Suppressor macrophage treated with lipopolysaccharide for 4 hours (primary cell): ENCODE measurements at regions not wholly inside any gene's neighbourhood (a gene's known extent, or its start where the extent isn't known, plus 50 kb on each side); places are given as distances from the start of the nearest gene placed in this dataset.

Source experiments
- DNase-seq: peaks from one replicate; pipeline ENCODE4 v3.0.0-alpha.2; 2020

DNA sequence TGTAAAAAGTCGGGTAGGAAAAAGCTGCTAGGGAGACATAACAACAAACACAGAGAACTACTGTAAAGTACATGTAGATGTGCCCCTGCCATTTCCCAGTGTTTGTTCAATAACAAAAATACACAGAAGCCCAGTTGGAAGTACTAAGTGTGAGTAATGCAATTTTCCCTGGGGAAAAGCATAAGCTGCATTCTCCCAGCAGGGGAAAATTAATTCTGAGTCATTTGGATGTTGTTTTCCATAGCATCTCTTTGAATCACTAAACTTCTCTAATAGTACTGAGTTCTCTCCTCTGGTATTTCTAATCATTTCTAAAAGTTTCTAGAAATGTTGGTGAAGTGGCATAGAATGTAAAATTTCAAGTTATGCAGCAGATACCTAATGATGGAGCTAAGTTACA lies 1114.9 kb downstream of the C4orf33 start:
- DNase-seq, result no peak

DNA sequence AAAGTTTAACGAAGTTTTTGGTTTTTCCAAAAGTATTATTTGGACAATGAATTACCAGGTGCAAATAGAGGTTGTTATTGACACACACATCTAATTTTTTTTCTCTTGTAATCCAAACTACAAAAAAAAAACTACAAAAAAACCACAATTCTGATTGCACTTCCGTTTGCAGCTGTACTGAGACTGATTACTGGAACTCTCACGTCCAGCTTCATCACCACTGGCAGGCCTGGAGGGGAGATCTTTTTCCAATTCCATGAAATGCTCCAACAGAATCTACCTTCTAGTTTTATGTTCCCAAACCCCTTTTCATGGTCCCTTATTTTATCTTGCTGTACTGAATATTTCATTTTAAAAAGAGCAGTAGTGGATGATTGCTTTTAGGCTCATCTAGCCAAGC lies 1118.3 kb downstream of the C4orf33 start:
- no peak for DNase-seq

DNA sequence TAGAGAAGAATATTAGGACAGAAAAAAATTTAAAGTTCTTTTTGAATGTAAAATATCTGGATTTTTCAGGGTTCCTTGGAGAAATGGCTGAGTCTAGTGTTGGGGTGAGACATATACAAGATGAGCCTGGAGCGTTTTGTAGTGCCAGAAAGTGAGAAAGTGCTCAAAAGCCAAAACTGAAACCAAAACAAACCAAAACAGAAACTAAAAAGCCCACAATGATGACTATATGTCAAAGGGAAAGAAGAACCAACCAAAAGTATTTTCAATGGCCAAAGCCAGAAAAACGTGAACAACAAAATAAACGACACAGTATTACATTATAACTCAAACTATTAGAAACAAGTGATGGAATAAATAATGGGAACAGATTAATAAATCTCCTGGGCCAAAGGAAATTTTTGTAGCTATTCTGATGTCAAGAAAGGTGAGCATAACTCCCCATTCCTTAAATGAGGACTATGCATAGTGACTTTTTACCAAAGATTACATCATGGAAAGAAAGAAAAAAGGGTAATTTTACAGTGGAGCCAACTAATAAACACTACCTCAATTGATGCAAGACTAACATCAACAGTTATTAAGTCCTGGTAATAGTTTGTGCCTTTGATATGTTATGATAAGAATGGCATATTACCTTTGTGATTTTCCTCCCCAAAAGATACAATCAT lies 1137.6 kb downstream of the C4orf33 start:
- peak; percentile 21 for DNase-seq

DNA sequence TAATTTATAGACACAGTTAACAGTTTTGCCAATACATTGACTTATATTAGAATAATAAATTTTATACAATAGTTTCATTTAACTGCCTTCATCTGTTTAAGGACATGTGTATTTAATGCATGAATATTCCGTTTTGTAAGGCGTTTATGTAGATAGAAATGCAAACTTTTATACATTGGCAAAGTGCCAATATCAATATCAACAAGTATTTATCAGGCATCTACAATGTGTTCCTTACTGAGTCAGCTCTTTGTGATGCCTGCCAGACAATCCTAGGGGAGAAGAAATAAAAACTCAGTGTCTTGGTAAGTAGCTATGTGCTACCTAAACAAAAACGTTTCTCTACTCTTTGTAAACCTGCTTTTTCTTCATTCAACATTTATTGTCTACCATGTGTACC lies 1142.2 kb downstream of the C4orf33 start:
- DNase-seq, result no peak

DNA sequence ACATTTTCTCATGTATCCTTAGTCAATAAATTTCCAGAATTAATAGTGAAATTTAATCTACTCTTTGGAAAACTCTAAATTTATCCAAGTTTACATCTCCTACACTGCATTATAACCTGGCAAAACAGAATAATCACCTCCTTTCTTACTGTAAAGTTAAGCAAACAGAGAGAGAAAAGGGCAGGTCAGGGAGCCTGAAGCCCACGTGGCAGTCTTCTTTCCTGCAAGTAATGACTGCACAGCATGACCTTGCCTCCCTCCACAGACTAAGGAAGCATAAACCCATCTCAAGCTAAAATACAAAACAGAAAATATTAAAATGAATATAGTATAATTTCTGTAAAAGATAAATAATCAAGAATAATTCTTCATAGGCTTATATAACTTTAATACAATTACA lies 1153.0 kb downstream of the C4orf33 start:
- no peak for DNase-seq

DNA sequence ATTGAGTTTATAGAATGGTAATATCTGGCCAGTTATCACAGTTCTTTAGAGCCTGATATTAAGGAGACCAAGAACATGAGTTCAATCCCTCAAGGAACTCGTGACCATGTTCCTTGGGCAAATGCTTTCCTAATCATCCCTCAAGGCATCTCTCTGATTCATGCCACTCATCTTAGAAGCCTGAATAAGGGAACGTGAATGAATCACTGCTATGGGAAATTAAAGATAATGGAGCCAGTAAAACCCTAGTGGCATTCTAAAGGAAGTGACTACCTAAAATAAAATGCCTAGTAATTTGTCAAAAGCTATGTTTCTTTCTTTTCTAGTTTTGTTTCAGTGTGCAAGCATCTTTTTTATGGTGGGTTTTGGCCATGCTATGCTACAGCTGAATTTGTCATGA lies 1161.3 kb downstream of the C4orf33 start:
- no peak for DNase-seq

DNA sequence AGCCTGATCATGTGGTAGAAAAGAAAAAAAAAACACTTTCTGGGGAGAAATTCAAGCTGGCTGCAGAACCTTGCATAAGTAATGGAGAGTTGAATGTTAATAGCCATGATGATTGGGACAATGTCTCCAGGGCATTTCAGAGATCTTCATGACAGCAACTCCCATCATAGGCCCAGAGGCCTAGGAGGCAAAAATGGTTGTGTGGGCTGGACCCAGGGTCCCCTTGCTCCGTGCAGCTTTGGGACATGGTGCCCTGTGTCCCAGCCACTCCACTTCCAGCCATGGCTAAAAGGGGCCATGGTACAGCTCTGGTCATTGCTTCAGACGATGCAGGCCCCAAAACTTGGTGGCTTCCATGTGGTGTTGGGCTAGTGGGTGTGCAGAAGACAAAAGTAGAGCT lies 1170.9 kb downstream of the C4orf33 start:
- no peak for DNase-seq

DNA sequence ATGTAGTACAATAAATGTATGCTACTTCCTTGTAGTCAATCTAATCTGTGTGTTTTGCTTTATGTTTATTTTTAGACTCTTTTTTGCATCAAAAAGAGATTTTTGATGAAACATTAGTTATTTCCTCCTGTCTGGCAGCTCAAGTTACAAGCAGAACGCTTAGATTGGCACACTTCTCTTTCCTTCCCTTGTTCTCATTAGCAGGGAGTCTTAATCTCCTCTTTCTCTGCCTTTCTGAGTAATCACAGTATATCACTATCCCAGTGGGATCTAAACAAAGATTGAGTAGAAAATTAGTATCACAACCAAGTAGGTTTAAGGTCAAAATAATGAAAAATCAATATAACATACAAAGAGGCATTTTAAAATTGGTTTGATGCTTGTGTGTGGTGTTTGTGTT lies 1192.6 kb downstream of the C4orf33 start:
- no peak for DNase-seq

DNA sequence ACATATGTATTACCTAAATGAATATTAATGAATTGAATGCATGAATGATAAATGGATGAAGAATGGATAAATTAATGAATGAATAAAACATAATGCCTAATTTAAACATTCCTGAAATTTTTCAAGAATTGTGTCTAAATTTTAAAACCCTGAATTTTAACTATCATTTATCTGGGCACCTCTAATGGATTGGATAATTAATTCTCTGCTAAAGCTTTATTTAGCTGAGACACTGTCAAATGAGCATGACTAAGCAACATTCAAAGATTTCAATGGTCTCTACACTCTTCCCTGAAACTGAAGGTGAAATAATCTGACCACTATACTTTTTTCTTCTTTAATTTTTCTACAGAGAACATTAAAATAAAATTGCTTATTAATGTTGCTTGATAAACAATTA lies 1197.7 kb downstream of the C4orf33 start:
- DNase-seq, result no peak

DNA sequence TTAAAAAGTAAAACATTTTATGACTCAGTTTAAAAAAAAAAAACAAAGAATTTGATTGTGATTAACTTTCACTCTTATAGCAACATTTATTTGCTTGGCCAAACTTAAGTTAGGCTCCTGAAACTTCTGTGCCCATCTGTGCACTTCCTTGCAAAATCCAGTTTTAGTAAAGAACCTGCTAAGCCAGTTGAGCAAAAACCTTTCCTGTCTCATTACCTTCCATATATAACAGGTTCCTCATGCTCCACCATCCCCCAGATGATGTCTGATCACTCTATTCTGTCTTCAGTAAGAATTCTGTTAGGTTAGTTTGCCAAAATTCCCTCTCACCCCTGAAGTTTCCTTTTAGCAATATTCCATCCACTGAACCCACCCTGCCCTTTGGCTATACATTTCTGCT lies 1200.5 kb downstream of the C4orf33 start:
- DNase-seq, result no peak

DNA sequence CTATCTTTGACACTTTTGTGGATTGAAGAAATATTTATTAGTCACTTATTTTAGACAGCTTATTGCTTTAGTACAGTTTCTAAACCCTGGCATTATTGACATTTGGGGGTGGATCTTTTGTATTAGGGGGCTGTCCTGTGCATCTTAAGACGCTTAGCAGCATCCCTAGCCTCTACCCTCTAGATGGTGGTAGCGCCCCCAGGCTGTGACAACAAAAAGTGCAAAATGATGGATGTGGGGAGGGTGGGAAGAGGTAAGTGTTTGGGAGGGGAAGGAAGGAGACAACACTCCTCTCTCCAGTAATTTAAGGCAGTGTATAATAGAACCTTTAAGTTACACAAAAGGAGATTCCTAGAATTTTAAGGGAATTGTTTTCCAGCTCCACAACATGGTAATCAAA lies 1210.6 kb downstream of the C4orf33 start:
- DNase-seq, result no peak

DNA sequence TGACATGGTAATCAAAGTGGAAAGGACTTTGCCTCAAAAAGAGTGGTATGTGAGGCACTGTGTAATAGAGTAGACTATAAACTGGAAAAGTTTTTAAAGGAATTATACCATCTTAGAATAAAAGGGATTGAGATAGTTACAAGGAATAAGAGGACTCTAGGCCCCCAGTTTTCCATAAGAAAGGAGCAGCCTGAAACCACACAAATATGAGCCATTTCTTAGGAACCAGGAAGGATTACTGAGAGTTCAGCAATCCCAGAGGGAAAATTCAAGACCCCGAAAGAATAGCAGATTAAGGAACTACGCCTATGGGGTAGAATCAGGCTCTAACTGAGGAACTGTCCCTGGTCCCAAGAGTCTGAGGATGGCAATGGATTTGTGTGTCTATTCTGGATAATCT lies 1213.3 kb downstream of the C4orf33 start:
- DNase-seq, result no peak

DNA sequence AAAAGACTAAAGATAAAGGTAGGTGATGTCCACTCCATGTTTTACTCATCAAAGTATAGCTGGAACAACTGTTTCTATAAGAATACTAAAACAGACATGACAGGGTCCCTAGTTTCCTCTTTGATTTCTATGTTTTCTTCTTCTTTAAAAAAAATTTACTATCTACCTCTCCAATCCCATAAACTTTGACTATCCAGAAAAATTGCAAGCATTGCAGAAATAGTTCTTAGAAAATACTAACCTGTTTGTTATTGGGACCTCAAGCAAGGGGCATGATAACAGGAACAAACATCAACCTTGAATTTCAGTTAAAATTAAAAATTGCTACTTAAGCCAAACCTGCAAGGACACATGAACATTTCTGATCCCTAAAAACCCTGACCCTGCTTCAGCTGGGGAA lies 1226.5 kb downstream of the C4orf33 start:
- no peak for DNase-seq

DNA sequence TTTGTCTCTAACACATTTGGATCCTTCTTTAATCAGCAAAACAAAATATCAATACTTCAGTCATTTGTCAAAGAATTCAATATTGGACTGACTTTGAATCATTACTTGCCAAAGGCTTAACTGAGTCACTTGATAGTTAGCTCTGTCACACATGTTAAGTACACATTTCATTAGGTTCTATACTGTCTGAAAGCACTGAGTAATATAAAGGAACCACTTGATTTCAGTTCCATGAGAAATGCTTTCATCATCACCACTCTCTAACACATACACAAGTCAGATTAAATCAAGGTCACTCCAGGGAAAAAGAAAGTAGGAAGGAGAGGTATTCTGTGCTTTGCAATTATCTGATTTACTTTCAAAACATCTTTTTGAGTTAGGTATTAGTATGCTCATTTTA lies 1233.1 kb downstream of the C4orf33 start:
- DNase-seq, result no peak

DNA sequence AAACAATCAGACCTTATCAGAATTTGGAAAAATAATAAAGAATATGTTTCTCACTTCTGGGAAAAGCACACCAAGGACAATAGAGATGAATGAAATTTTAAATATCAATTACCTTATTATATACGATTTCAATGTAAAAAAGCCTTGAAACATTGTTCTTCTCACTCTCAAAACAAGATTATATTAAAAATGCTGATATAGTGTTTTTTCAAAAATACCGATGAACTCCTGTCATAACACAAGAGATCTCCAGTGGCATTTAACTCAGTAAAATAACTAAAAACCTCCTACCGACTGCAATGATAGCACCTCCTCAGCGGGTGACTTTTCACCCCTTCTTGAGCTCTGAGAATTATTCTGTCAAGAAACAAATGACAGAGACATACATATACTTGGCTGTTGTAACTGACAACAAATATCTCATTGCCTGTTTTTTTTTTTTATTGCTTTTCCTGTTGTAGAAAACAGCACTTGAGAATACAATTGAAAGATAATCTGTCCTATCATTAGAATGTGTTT lies 1237.3 kb downstream of the C4orf33 start:
- DNase-seq, result no peak

DNA sequence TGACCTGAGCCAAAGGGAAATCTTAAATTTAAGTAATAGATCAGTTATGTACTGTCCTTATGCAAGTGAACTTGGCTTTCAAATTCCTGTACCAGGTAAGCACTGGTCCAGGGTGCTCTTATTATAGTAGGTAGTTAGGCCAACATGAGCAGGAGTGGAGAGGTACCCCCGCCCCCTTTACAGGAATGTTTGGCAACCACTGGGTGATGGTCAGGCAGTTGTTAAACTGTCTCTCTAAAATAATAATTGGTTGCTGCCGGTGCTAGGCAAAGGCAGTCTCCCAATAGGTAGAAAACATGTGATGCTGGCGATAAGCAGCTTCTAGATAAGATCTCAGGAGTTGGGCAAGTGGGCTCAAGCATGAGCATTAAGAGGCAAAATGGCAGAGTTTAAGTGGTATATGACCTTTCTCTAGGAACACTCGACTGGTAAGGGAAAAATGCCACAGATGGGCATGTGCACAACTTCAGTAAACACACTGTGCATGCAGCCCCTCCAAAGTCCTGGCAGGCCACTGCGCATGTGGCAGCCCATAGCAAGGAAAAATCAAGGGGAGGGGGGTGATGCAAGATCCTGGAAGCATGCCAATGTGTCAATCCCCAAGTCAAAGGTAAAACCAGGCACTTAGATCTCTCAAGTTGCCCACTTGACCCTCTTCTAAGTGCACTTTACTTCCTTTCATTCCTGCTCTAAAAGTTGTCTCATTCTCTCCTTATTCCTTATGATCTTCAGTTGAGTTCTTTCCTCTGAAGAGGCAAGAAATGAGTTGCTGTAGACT lies 1239.7 kb downstream of the C4orf33 start:
- no peak for DNase-seq

DNA sequence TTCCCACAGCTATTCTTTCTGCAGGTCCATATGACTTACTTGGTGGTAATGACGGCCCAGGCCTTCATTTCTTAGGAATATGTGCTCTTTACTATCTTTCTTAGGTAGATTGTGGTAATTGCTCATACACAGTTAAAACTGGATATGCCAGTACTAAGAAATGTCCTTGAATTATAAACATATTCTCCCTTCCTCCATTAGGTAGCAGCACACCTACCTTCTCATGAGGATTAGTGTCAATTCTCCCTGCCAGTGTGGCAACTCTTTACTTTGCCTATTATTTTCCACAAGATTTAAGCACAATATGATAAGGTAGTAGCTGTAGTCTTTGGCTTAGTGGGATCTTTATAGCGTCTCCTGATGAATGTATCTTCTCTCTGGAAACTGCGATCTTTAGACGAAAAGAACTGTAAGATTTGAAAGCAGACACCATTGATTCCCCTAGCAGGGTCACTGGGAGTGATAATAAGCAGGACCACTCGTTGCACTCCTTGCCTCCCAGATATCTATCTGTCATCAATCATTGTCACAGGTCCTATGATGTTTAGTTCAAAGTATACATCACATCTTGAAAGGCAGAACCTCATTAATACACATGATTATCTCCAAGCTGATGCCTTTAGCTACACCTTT lies 1240.7 kb downstream of the C4orf33 start:
- DNase-seq, result peak; percentile 12

DNA sequence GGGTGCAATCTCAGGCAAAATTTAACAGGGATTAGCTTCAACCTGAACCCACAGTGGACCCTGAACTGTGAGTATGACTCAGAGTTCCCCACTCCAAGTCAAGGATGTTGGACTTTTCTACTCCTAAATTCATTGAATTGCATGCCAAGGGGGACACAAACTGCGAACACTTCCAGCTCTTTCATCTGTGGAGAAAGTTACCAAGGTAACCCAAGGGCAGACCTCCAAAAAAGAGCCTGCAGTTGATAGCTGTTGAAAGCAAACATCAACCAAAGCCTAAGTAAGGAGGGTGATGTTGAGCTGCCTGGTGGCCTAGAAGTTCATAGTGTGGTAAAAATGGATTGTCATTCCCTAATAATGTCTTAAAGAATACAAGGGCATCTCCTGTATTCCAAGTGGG lies 1242.9 kb downstream of the C4orf33 start:
- no peak for DNase-seq

DNA sequence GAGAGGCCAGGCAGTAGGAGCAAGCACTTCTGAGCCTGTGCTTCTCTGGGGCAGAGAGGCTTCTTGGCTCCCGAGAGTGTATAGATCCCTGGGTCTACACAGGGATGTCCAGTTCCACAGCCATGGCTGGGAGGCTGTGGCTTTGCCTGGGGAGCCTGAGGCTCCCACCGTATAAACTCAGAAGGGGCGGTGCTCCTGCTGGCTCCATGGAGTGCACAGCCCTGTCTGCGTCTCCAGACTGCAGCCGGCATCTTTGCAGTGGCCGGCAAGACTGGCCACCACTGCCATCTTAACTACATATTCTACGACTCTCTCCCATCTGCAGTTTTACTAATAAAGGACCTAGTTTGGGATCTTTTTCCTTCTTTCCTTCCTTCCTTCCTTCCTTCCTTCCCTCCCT lies 1253.8 kb downstream of the C4orf33 start:
- DNase-seq, result no peak

DNA sequence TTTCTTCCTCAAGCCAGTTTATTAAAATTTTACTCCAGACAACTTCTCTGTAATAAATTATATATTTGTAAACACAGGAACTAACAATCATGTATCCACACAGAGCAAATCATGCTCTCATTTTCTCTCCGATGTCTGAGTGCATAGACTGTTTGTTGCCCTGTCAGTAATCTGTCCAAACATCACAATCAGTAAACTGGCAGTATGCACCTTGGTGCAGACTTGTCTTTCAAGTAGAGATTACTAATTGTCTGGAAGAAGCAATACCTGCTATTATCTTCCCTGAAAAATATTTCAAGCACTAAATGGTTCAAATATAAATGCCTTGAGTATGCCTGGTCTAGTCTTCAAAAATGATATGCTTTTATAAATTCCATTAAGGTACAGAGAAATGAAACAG lies 1260.9 kb downstream of the C4orf33 start:
- no peak for DNase-seq

DNA sequence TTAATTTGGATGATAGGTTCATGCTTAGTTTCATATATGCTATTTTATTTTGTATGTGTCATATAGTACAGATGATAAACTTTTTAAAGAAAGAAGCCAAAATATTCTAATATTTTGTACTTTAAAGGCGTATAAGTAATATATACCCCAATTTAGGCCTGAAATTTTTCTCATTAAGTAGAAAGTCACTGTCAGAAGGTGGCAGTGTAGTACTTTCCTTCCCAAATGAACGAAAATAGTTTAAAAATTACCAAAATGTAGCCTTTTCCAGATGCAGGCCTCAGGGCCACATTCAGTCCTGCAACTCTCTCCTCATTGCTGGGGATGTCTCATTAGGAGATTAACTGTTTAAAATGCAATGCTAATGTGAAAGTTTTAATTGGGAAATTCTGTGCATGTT lies 1263.6 kb downstream of the C4orf33 start:
- no peak for DNase-seq

DNA sequence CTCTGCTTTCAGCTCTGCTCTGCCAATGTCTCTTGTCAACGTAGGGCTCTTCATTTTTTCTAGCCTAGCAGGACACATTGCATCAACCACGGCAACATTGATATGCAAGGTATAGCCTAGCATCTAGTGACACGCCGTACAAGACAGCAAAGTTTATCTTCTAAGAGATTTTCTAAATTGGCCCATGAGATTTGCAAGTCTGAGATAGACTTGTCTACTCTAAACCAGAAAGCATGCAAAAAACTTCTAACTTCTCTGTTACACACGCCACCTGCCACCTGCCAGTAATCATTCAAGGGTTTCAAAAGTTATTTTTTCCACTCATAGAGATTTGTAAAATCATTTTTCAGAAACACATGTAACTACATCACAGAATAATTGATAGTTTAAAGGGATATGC lies 1265.7 kb downstream of the C4orf33 start:
- no peak for DNase-seq

DNA sequence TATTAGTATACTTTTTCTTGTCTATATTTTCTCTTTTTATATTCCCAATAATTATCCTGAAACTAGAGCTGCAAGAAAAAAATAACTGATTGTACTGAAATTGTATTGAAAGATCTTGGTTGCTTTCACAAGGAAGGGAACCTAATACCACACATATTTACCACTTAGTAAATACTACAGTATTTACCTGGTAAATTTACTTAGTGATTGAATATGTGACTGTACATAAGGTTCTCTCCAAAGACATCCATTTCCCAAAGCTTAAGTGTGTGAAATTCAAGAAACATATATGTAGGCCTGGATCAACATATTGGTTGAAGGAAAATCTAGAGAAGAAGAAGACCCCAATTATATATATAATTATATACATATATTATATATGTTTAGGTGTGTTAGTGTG lies 1272.7 kb downstream of the C4orf33 start:
- no peak for DNase-seq

DNA sequence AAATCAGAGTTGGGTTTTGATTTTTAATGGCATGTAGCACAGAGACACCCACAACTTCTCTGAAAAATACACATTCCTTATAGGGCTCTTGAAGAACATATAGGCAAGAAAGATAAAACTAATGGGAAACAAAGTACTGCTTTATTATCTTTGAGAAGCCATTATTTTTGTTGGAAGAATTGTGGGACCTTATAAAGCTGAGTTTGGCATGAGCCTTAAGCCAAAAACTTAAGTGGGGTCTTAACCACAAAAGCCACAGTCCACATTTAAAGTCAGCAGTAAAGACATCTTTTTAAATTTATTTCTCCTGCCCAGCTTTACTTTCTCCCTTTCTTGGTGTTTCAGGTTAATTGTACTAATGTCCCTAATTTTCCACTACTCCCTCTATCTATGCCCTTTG lies 1297.3 kb downstream of the C4orf33 start:
- no peak for DNase-seq
